ENCODE measurements at regions not wholly inside any gene's neighbourhood (a gene's known extent, or its start where the extent isn't known, plus 50 kb on each side); places are given as distances from the start of the nearest gene placed in this dataset.

- no peak overlapping the region for H2AFZ ChIP-seq (ENCODE audit: low read depth, low read length)
- H3K9ac ChIP-seq (ENCODE audit: low read length): no peak overlapping the region
- no peak overlapping the region for H3K27ac Mint-ChIP-seq (ENCODE audit: unreplicated experiment)
- FAIRE-seq (no peak), DNase-seq (ENCODE audit: low read depth) (no peak)
- no peaks in the 10 kb centered on the region for H3K4me1 ChIP-seq (ENCODE audit: insufficient read depth, low read length)
- no peaks in the 10 kb centered on the region for H3K36me3 ChIP-seq (ENCODE audit: insufficient read depth, low read length)
- H3K4me2 ChIP-seq (ENCODE audit: low read length): no peak overlapping the region
- H3K79me2 ChIP-seq (ENCODE audit: insufficient read depth, low read length): no peaks in the 10 kb centered on the region
- no peaks in the 10 kb centered on the region for H3K9me3 ChIP-seq (ENCODE audit: insufficient read depth, low read depth, low read length)
- peaks cover 3% of the 10 kb centered on the region for H3K27me3 Mint-ChIP-seq (ENCODE audit: low read depth, unreplicated experiment)
- H3K4me3 Mint-ChIP-seq (ENCODE audit: unreplicated experiment): no peak overlapping the region
- H3K4me3 ChIP-seq (ENCODE audit: insufficient read depth, low read depth, low read length): no peak overlapping the region
- no peak overlapping the region for H3K27ac ChIP-seq (ENCODE audit: low read depth, low read length)
- TF ChIP-seq EZH2 (IDR thresholded peaks at IDR 0.05; ENCODE audit: insufficient read depth, low read length): no peak
- TF ChIP-seq, protein P1, sequence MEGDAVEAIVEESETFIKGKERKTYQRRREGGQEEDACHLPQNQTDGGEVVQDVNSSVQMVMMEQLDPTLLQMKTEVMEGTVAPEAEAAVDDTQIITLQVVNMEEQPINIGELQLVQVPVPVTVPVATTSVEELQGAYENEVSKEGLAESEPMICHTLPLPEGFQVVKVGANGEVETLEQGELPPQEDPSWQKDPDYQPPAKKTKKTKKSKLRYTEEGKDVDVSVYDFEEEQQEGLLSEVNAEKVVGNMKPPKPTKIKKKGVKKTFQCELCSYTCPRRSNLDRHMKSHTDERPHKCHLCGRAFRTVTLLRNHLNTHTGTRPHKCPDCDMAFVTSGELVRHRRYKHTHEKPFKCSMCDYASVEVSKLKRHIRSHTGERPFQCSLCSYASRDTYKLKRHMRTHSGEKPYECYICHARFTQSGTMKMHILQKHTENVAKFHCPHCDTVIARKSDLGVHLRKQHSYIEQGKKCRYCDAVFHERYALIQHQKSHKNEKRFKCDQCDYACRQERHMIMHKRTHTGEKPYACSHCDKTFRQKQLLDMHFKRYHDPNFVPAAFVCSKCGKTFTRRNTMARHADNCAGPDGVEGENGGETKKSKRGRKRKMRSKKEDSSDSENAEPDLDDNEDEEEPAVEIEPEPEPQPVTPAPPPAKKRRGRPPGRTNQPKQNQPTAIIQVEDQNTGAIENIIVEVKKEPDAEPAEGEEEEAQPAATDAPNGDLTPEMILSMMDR (IDR thresholded peaks at IDR 0.05; ENCODE audit: insufficient read depth, low read depth, low read length): no peak
- H4K20me1 ChIP-seq (ENCODE audit: insufficient read depth, low read length): no peaks in the 10 kb centered on the region
- H3K9me3 Mint-ChIP-seq (ENCODE audit: unreplicated experiment): no peaks in the 10 kb centered on the region
- H3K36me3 Mint-ChIP-seq (ENCODE audit: low read depth, unreplicated experiment): no peaks in the 10 kb centered on the region
- no peaks in the 10 kb centered on the region for H3K4me1 Mint-ChIP-seq (ENCODE audit: low read depth, unreplicated experiment)
- H3K27me3 ChIP-seq (ENCODE audit: insufficient read depth, low read length): no peaks in the 10 kb centered on the region
Measured at GRCh38 chr20:60715172-60715571, 536.9 kb upstream of the CDH4 start.

DNA sequence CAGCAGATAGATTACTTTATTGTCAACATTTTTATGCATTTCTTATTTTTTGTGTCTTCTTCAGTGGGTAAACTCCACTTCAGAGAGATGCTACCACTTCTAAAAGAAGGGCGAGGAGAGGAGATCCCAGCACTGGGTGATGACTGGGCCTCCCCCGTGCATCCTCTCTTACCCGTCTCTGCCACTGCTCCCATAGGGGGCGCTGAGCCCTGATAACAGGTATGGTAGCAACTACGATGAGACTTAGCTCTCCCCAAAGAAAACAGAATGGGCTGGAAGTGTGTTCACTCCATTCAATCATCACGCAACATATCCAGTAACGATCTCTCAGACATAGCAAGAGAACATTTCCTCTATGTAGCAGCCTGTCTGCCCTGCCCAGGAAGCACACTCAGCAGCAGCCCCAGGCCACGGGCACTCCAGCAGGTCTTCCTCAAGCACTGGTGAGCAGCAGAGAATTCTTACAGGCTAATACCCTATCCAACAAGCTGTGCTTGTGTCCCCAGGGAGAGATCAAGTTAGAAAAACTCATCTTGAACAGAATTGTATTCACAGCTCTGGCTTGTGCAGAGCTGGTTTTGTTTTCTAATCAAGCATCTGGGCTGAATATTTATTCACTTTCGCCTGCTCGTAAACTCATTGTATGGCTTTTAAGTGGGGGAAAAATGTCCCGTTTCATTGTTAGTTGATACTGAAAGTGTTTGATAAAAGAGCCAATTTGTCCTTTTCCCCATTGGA is 533.1 kb upstream of the CDH4 start:
- H3K27ac ChIP-seq (ENCODE audit: low read depth, low read length): no peak overlapping the region
- H3K9ac ChIP-seq (ENCODE audit: low read length): no peak overlapping the region
- TF ChIP-seq EZH2 (IDR thresholded peaks at IDR 0.05; ENCODE audit: insufficient read depth, low read length): no peak
- H3K36me3 ChIP-seq (ENCODE audit: insufficient read depth, low read length): no peaks in the 10 kb centered on the region
- Mint-ChIP-seq H3K9me3 (ENCODE audit: unreplicated experiment) (no peaks in the 10 kb centered on the region), H3K36me3 (ENCODE audit: low read depth, unreplicated experiment) (no peaks in the 10 kb centered on the region), H3K27ac (ENCODE audit: unreplicated experiment) (no peak overlapping the region), H3K4me3 (ENCODE audit: unreplicated experiment) (no peak overlapping the region), H3K27me3 (ENCODE audit: low read depth, unreplicated experiment) (peaks cover 3% of the 10 kb centered on the region), H3K4me1 (ENCODE audit: low read depth, unreplicated experiment) (no peaks in the 10 kb centered on the region)
- FAIRE-seq: no peak
- H3K27me3 ChIP-seq (ENCODE audit: insufficient read depth, low read length): no peaks in the 10 kb centered on the region
- H4K20me1 ChIP-seq (ENCODE audit: insufficient read depth, low read length): no peaks in the 10 kb centered on the region
- H2AFZ ChIP-seq (ENCODE audit: low read depth, low read length): no peak overlapping the region
- no peak for DNase-seq (ENCODE audit: low read depth)
- H3K4me3 ChIP-seq (ENCODE audit: insufficient read depth, low read depth, low read length): no peak overlapping the region
- H3K9me3 ChIP-seq (ENCODE audit: insufficient read depth, low read depth, low read length): no peaks in the 10 kb centered on the region
- no peaks in the 10 kb centered on the region for H3K79me2 ChIP-seq (ENCODE audit: insufficient read depth, low read length)
- H3K4me1 ChIP-seq (ENCODE audit: insufficient read depth, low read length): no peaks in the 10 kb centered on the region
- H3K4me2 ChIP-seq (ENCODE audit: low read length): no peak overlapping the region

GRCh38 chr20:60725311-60725906 is 526.7 kb upstream of the CDH4 start:
- Histone ChIP-seq H2AFZ (ENCODE audit: low read depth, low read length) (no peak overlapping the region), H3K27ac (ENCODE audit: low read depth, low read length) (no peak overlapping the region), H3K36me3 (ENCODE audit: insufficient read depth, low read length) (no peaks in the 10 kb centered on the region), H3K4me3 (ENCODE audit: insufficient read depth, low read depth, low read length) (no peak overlapping the region), H4K20me1 (ENCODE audit: insufficient read depth, low read length) (no peaks in the 10 kb centered on the region), H3K4me1 (ENCODE audit: insufficient read depth, low read length) (no peaks in the 10 kb centered on the region), H3K27me3 (ENCODE audit: insufficient read depth, low read length) (no peaks in the 10 kb centered on the region), H3K9me3 (ENCODE audit: insufficient read depth, low read depth, low read length) (peaks cover 17% of the 10 kb centered on the region), H3K4me2 (ENCODE audit: low read length) (no peak overlapping the region), H3K79me2 (ENCODE audit: insufficient read depth, low read length) (no peaks in the 10 kb centered on the region), H3K9ac (ENCODE audit: low read length) (no peak overlapping the region)
- Mint-ChIP-seq H3K4me1 (ENCODE audit: low read depth, unreplicated experiment) (no peaks in the 10 kb centered on the region), H3K9me3 (ENCODE audit: unreplicated experiment) (peaks cover 5% of the 10 kb centered on the region), H3K36me3 (ENCODE audit: low read depth, unreplicated experiment) (no peaks in the 10 kb centered on the region), H3K27ac (ENCODE audit: unreplicated experiment) (no peak overlapping the region), H3K27me3 (ENCODE audit: low read depth, unreplicated experiment) (no peaks in the 10 kb centered on the region), H3K4me3 (ENCODE audit: unreplicated experiment) (no peak overlapping the region)
- TF ChIP-seq EZH2 (IDR thresholded peaks at IDR 0.05; ENCODE audit: insufficient read depth, low read length): no peak
- TF ChIP-seq, protein P1 (IDR thresholded peaks at IDR 0.05; ENCODE audit: insufficient read depth, low read depth, low read length): no peak
- no peak for DNase-seq (ENCODE audit: low read depth)
- FAIRE-seq: no peak

All from astrocyte (in vitro differentiated cells and primary cell).